22Rv1 (cell line): ENCODE measurements at regions not wholly inside any gene's neighbourhood (a gene's known extent, or its start where the extent isn't known, plus 50 kb on each side); places are given as distances from the start of the nearest gene placed in this dataset.

Source experiments
- CTCF ChIP-seq: fragments of 450-650 bp; IDR thresholded peaks from 2 replicates; pipeline ENCODE4 v1.5.1; 2017; ENCODE audit warnings: mild to moderate bottlenecking
- ZFX ChIP-seq: fragments of 450-650 bp; IDR thresholded peaks from 2 replicates; pipeline ENCODE4 v1.6.1; 2017; ENCODE audit warnings: antibody characterized with exemption, borderline replicate concordance

DNA sequence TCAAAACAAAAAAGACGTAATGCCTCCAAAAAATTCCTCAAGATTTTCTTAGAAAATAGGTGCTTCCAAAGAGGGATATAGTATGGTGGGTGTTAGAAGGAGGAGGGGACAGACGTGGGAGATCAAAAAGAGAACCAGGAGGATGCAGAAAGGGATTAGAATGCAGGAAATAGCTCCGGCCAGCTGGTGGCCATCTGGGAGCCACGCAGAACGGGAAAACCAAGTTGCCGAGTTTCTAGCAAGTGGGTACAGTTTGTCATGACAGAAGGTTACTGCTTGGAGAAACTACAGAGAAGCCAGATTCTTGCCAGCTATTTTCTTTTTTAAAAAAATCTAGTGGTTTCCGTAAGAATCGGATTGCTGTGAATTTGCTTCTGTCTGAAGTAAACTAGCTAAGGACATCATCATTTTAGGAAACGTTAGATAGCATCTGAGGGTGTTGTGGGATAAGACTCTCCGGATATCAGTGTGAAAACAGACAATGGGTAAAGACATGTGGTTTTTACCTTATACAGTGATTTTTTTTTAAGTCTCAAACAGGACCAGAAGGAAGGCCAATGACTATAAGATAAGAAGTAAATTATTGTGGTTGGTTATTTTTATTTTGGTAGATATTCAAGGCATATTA lies 104.9 kb downstream of the HSPH1 start:
- no peak for TF ChIP-seq CTCF
- TF ChIP-seq ZFX, result no peak
